ENCODE measurements at regions not wholly inside any gene's neighbourhood (a gene's known extent, or its start where the extent isn't known, plus 50 kb on each side); places are given as distances from the start of the nearest gene placed in this dataset.
"Not testable (repeated sequence)": the region's sequence is repeated elsewhere in the genome, so short reads cannot be mapped to it uniquely, and the experiment has no call there.

DNA sequence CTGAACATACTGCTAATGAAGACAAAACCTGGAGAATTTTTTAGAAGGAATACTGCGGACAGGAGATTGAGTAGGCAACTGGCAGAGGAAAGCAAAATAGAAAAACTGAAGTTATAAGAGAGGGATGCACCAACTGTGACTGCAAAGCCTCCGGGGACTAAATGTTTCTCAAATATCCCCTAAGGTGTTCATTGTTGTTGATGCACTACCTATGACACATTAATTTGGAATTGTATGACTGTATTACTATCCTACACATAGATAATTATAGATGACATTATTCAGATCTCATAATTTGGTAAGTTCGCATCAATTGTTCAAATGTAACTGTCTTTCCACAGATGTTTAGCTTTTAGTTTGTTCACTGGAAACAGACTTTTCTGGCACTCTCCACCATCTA, 341.1 kb downstream of the MMUT start:
- Mint-ChIP-seq H3K9me3 (no peaks in the 10 kb centered on the region), H3K27ac (no peak overlapping the region)

GRCh38 chr6:49118478-49118877, 344.6 kb downstream of the MMUT start:
- Mint-ChIP-seq H3K27ac (no peak overlapping the region), H3K27me3 (ENCODE audit: low read depth) (no peaks in the 10 kb centered on the region), H3K4me3 (no peak overlapping the region), H3K9me3 (no peaks in the 10 kb centered on the region), H3K4me1 (no peaks in the 10 kb centered on the region), H3K36me3 (ENCODE audit: low read depth) (no peaks in the 10 kb centered on the region)
- no peak for TF ChIP-seq CTCF (IDR thresholded peaks at IDR 0.05; ENCODE audit: unreplicated experiment in 3 of 3)

More for the DNA sequence above, 341.1 kb downstream of the MMUT start:
- no peak for TF ChIP-seq CTCF (IDR thresholded peaks at IDR 0.05; ENCODE audit: unreplicated experiment in 3 of 3)
- no peaks in the 10 kb centered on the region for H3K36me3 Mint-ChIP-seq (ENCODE audit: low read depth)
- H3K27me3 Mint-ChIP-seq (ENCODE audit: low read depth) = no peaks in the 10 kb centered on the region
- H3K4me3 Mint-ChIP-seq = no peak overlapping the region
- H3K4me1 Mint-ChIP-seq = no peaks in the 10 kb centered on the region

DNA sequence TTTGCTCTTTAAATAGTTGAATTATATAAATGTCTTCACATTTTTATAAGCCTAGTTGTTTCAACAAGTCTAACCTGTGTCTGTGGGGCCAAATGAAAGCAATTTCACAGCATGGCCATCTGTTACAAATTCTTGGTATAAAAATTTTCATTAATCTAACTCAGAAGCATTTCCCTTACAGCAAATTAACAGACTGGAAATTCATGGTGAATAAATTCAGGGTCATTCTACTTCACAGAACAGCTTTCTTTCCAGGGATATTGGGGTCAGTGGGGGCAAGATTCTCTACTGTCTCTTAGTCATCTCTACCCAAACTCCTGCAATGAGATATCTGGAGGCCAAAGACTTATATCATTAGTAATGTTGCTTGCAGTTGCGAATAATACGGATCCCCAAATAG, 352.1 kb downstream of the MMUT start:
- Mint-ChIP-seq H3K4me1 (no peaks in the 10 kb centered on the region), H3K36me3 (ENCODE audit: low read depth) (no peaks in the 10 kb centered on the region), H3K27me3 (ENCODE audit: low read depth) (no peaks in the 10 kb centered on the region), H3K9me3 (no peaks in the 10 kb centered on the region), H3K4me3 (no peak overlapping the region), H3K27ac (no peak overlapping the region)
- TF ChIP-seq CTCF (IDR thresholded peaks at IDR 0.05; ENCODE audit: unreplicated experiment in 3 of 3) = no peak

- not testable (repeated sequence) for H3K27ac Mint-ChIP-seq; H3K36me3 Mint-ChIP-seq (ENCODE audit: low read depth); H3K9me3 Mint-ChIP-seq; H3K4me3 Mint-ChIP-seq; H3K27me3 Mint-ChIP-seq (ENCODE audit: low read depth); H3K4me1 Mint-ChIP-seq
These were observed 365.4 kb downstream of the MMUT start for GRCh38 chr6:49097664-49098063.

- H3K4me1 Mint-ChIP-seq = no peaks in the 10 kb centered on the region
- peaks cover 5% of the 10 kb centered on the region for H3K9me3 Mint-ChIP-seq
- no peak for TF ChIP-seq CTCF (IDR thresholded peaks at IDR 0.05; ENCODE audit: unreplicated experiment in 3 of 3)
- H3K4me3 Mint-ChIP-seq = no peak overlapping the region
- H3K27ac Mint-ChIP-seq = no peak overlapping the region
- no peaks in the 10 kb centered on the region for H3K36me3 Mint-ChIP-seq (ENCODE audit: low read depth)
- no peaks in the 10 kb centered on the region for H3K27me3 Mint-ChIP-seq (ENCODE audit: low read depth)
These were observed 365.9 kb downstream of the MMUT start for GRCh38 chr6:49097116-49097515.

- Mint-ChIP-seq H3K36me3 (ENCODE audit: low read depth) (no peaks in the 10 kb centered on the region), H3K27me3 (ENCODE audit: low read depth) (no peaks in the 10 kb centered on the region), H3K27ac (no peak overlapping the region), H3K4me3 (no peak overlapping the region), H3K4me1 (no peaks in the 10 kb centered on the region), H3K9me3 (no peaks in the 10 kb centered on the region)
- TF ChIP-seq CTCF (IDR thresholded peaks at IDR 0.05; ENCODE audit: unreplicated experiment in 3 of 3) = no peak
These were observed 374.4 kb downstream of the MMUT start for GRCh38 chr6:49088631-49089030.

- H3K27me3 Mint-ChIP-seq (ENCODE audit: low read depth) = no peaks in the 10 kb centered on the region
- no peaks in the 10 kb centered on the region for H3K9me3 Mint-ChIP-seq
- no peaks in the 10 kb centered on the region for H3K4me1 Mint-ChIP-seq
- H3K27ac Mint-ChIP-seq = no peak overlapping the region
- H3K4me3 Mint-ChIP-seq = no peak overlapping the region
- no peaks in the 10 kb centered on the region for H3K36me3 Mint-ChIP-seq (ENCODE audit: low read depth)
- no peak for TF ChIP-seq CTCF (IDR thresholded peaks at IDR 0.05; ENCODE audit: unreplicated experiment in 3 of 3)
These were observed 375.7 kb downstream of the MMUT start for GRCh38 chr6:49087369-49087768.

All from nephron (organoid).